Skin epidermis (tissue), 12 donors: ENCODE measurements at regions not wholly inside any gene's neighbourhood (a gene's known extent, or its start where the extent isn't known, plus 50 kb on each side); places are given as distances from the start of the nearest gene placed in this dataset.
"Not testable (repeated sequence)": the region's sequence is repeated elsewhere in the genome, so short reads cannot be mapped to it uniquely, and the experiment has no call there.

Source experiments
- H3K27ac ChIP-seq, 21 experiments: fragments of 200-600 bp; sonication (generic) in 11 of 21; one replicate each; pipeline ENCODE4 v1.5.0; 2020; ENCODE audit warnings: mild to moderate bottlenecking in 3 of 21, inconsistent platforms in 2 of 21, moderate library complexity in 2 of 21
- H3K4me3 ChIP-seq, 7 experiments: fragments of 200-600 bp; sonication (generic) in 2 of 7; one replicate each; pipeline ENCODE4 v1.5.0; 2020; ENCODE audit warnings: inconsistent platforms in 2 of 7, mild to moderate bottlenecking in 2 of 7, moderate library complexity in 1 of 7

GRCh38 chr16:26816885-26817571, 249.7 kb upstream of the C16orf82 start:
- H3K4me3 ChIP-seq: no peak overlapping the region
- no peak overlapping the region for H3K27ac ChIP-seq

GRCh38 chr16:26818393-26818792, 248.3 kb upstream of the C16orf82 start:
- H3K27ac ChIP-seq: no peak overlapping the region
- H3K4me3 ChIP-seq: no peak overlapping the region

GRCh38 chr16:26824469-26824868, 242.3 kb upstream of the C16orf82 start:
- Histone ChIP-seq H3K4me3 (no peak overlapping the region), H3K27ac (no peak overlapping the region)

DNA sequence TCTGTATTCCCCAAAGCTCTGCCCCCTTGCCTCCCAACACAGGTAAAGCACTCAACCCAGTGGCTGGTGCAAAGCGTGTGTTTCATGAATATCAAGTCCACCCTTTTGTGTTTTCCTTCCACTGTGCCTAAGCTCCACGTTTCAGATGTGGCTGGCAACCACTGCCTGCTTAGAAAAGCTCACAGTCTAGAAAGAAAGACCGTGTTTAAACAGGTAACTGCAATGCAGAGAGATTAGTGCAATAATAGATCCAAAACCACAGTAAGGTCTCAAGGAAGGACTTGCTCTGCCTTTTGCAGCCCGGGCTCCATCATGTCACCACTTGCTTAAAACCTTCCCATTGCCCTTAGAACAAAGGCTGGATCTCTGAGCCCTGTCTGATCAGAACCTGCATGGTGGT, 240.2 kb upstream of the C16orf82 start:
- Histone ChIP-seq H3K4me3 (no peak overlapping the region), H3K27ac (no peak overlapping the region)

- Histone ChIP-seq H3K4me3 (no peak overlapping the region), H3K27ac (no peak overlapping the region)
These were observed 239.3 kb upstream of the C16orf82 start for GRCh38 chr16:26827386-26827785.

DNA sequence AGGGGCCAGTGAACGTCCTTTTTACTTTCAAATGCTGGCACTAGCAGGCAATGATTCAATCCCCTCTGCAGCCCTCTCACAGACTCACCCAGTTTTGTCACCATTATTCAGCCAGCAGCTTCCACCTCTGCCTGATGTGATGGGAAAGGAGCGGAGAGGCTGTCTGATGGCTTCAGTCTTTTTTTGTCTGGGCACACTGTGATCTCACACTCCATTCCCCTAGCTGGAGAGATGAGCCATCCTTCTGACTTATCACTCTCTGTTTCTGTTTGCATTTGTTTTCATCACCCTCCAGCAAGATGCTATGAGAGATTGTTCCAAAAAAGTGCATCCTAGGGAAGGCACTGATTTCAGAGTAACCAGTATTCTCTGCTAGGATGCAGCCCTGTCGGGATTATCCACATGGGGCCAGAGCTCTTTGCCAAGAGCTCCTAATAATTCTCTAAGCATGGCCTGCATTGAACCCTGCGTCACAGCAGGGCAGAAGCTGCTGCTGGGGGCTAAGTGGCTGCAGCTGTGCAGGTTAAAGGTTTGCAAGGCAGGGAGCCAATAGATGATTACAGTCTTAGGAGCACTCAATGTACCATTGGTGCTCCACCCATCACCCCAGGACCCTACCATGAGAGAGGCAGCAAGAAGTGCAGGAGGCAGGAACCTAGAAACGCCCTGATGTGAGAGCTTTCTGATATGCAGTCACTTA, 236.1 kb upstream of the C16orf82 start:
- no peak overlapping the region for H3K4me3 ChIP-seq
- H3K27ac ChIP-seq: no peak overlapping the region

DNA sequence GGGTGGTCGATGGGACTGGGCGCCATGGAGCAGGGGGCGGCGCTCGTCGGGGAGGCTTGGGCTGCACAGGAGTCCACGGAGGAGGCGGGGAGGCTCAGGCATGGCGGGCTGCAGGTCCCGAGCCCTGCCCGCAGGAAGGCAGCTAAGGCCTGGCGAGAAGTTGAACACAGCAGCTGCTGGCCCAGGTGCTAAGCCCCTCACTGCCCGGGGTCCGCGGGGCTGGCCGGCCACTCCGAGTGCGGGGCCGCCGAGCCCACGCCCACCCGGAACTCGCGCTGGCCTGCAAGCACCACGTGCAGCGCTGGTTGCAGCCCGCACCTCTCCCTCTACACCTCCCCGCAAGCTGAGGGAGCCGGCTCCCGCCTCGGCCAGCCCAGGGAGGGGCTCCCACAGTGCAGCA, 230.6 kb upstream of the C16orf82 start:
- not testable (repeated sequence) for H3K4me3 ChIP-seq, H3K27ac ChIP-seq

DNA sequence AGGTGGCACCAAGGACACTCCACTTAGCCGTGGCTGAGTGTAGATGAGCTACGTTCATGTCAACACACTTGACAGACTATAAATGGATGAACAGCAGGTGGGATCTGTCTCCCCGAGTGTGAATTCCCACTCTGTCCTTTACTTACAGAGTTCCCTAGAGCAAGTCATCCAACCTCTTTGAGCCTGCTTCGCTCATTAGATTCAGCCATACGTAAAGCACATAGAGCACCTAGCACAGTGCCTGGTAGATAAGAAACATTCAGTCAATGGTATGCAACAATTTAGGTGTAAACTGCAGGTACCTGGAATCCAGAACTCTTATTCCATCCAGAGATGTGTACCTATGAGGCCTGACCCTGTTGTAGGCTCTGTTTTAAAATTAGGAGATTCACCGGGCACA, 227.8 kb upstream of the C16orf82 start:
- H3K27ac ChIP-seq: no peak overlapping the region
- H3K4me3 ChIP-seq: no peak overlapping the region

GRCh38 chr16:26840691-26841090, 226.0 kb upstream of the C16orf82 start:
- H3K4me3 ChIP-seq: no peak overlapping the region
- no peak overlapping the region for H3K27ac ChIP-seq

DNA sequence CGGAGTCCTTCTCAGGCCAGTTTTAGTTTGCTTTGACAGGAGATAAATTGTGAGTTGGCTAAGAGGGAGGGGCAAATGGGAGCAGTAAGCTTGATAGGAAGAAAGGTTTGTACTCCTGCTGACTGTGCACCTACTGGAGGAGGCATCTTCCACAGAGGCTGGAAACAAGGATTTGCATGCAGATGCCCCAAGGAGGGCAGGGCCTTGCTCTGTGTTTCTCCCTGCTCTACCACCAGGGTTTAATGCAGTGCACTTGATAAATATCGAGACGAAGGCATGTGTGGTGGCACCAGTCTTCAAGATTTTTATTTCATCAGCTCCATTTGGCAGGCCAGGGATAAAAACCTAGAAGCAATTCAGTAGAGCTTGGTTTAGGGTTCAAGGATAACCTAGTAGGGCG, 210.5 kb upstream of the C16orf82 start:
- H3K27ac ChIP-seq: no peak overlapping the region
- H3K4me3 ChIP-seq: no peak overlapping the region

GRCh38 chr16:26856791-26857190, 209.9 kb upstream of the C16orf82 start:
- Histone ChIP-seq H3K4me3 (no peak overlapping the region), H3K27ac (no peak overlapping the region)

DNA sequence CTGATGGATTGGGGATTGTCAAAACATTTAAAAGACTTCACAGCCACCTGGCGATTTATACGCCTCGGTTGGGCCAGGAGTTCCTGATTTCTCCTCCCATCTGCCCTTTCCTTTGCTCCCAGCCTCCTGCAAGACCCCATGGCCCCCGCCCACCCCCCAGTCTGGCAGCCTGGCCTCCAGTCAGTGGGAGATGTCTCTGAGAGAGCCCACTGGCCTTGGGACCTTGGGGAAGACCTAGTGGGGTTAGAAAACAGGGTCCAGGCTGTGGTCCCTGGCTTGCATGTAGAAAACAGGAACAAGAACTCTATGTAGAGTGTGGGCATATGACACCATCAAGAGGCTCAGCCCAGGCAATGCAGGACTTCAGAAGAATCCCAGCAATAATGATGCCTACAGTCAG, 209.4 kb upstream of the C16orf82 start:
- H3K27ac ChIP-seq: no peak overlapping the region
- no peak overlapping the region for H3K4me3 ChIP-seq

- Histone ChIP-seq H3K4me3 (no peak overlapping the region), H3K27ac (no peak overlapping the region)
These were observed 206.2 kb upstream of the C16orf82 start for GRCh38 chr16:26860506-26860905.

DNA sequence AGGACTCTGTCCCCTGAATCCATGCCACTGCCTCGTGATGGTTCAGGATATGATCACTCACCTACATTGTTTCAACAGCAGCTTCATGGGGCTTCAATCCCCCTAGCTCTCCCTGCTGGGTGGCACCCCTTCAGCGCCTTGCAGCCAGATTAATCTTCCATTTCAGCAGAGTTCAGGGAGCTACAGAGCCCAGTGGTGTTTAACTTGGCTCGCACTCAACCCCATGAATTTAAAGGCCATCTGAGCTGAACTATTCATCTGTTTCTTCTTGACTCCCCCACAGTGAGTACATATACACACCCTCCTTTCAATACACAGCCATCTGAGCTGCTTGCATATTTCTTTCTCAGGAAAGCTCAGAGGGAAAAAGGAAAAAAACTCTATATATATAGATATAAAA, 202.8 kb upstream of the C16orf82 start:
- no peak overlapping the region for H3K27ac ChIP-seq

GRCh38 chr16:26874318-26874717, 192.4 kb upstream of the C16orf82 start:
- not testable (repeated sequence) for H3K27ac ChIP-seq, H3K4me3 ChIP-seq

More for the DNA sequence above, 202.8 kb upstream of the C16orf82 start:
- no peak overlapping the region for H3K4me3 ChIP-seq

- H3K27ac ChIP-seq: no peak overlapping the region
- H3K4me3 ChIP-seq: no peak overlapping the region
These were observed 189.3 kb upstream of the C16orf82 start for GRCh38 chr16:26877421-26877820.

DNA sequence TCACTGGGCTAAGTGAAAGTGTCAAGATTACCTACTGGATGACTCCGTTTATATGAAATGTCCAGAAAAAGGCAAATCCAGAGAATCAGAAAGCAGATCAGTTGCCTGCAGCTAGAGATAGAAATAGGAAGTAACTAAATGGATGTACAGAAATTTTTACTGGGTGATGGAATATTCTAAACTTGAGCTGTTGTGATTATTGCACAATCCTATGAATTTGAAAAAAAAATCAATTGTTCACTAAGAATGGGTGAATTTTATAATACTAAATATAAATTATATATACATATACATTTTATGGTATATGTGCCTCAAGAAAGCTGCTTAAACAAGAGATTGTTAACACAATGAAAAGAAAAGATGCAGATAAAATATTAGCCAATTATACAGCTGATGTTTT, 181.1 kb upstream of the C16orf82 start:
- no peak overlapping the region for H3K4me3 ChIP-seq
- no peak overlapping the region for H3K27ac ChIP-seq

GRCh38 chr16:26889740-26890139, 177.0 kb upstream of the C16orf82 start:
- no peak overlapping the region for H3K27ac ChIP-seq
- no peak overlapping the region for H3K4me3 ChIP-seq

GRCh38 chr16:26898200-26898599, 168.5 kb upstream of the C16orf82 start:
- Histone ChIP-seq H3K27ac (no peak overlapping the region), H3K4me3 (no peak overlapping the region)

DNA sequence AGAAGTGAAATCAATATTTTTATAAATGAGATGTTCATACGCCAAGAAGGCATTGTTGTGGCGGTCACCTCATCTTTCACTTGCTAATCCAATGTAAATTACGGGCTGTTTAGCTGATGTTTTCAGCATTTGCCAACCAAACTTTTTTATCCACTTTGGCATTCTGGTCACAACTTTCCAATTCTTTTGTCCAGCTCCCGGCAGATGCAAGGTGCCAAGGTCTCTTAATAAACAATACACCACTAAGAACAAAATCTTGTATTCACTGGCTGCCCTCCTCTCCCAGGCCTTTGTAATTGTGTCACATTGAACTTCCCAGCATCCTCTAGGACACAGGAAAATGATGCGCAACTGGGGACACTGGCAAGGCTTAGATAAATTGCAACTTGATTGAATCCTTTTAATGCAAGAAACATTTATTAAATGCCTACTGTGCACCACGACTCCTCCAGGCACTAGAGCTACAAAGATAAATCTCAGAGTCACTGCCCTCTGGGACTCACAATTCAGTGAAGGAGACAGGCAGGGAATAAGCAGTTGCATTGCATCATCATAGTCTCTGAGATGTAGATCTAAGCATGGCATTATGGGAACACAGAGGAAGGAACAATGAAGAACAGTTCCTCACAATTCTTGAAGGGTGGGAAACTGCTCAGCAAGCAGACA, 165.4 kb upstream of the C16orf82 start:
- no peak overlapping the region for H3K4me3 ChIP-seq
- H3K27ac ChIP-seq: no peak overlapping the region

- no peak overlapping the region for H3K27ac ChIP-seq
These were observed 164.7 kb upstream of the C16orf82 start for GRCh38 chr16:26901983-26902382.

More at GRCh38 chr16:26901983-26902382, 164.7 kb upstream of the C16orf82 start:
- no peak overlapping the region for H3K4me3 ChIP-seq
